Osteoblast (primary cell): ENCODE measurements at regions not wholly inside any gene's neighbourhood (a gene's known extent, or its start where the extent isn't known, plus 50 kb on each side); places are given as distances from the start of the nearest gene placed in this dataset. TPM values are rescaled to one million over a fixed set of nuclear protein-coding genes. Genes with fewer than 3 reads are reported as not detected.
"Not testable (repeated sequence)": the region's sequence is repeated elsewhere in the genome, so short reads cannot be mapped to it uniquely, and the experiment has no call there.

ENCODE experiments used
- DNase-seq: peaks from one replicate; pipeline ENCODE4 v3.0.0; 2011; ENCODE audit warnings: low spot score, mixed read lengths; ENCODE audit not compliant: insufficient read length; ENCODE audit errors: missing footprints
- H2AFZ ChIP-seq: 2 replicates; pipeline ENCODE4 v1.6.0; 2011; ENCODE audit warnings: mild to moderate bottlenecking, low read length
- H3K27ac ChIP-seq: 2 replicates; pipeline ENCODE4 v1.5.1; 2011; ENCODE audit warnings: mild to moderate bottlenecking, low read depth, low read length, moderate library complexity
- H3K27me3 ChIP-seq: 2 replicates; pipeline ENCODE4 v1.6.0; 2012; ENCODE audit warnings: mild to moderate bottlenecking, control low read depth, inconsistent platforms, low read length, moderate library complexity; ENCODE audit not compliant: insufficient read depth
- H3K36me3 ChIP-seq: 2 replicates; pipeline ENCODE4 v1.5.1; 2011; ENCODE audit warnings: mild to moderate bottlenecking, low read length, control low read depth, moderate library complexity; ENCODE audit not compliant: insufficient read depth
- H3K4me1 ChIP-seq: 2 replicates; pipeline ENCODE4 v1.5.1; 2011; ENCODE audit warnings: mild to moderate bottlenecking, low read length, control low read depth, moderate library complexity; ENCODE audit not compliant: insufficient read depth
- H3K4me2 ChIP-seq: 2 replicates; pipeline ENCODE4 v1.6.0; 2011; ENCODE audit warnings: mild to moderate bottlenecking, low read length; ENCODE audit not compliant: insufficient read depth
- H3K4me3 ChIP-seq: fragments of 200-600 bp; sonication (generic); 3 replicates; pipeline ENCODE4 v1.5.1; 2012; ENCODE audit warnings: mild to moderate bottlenecking, low read length, inconsistent platforms; ENCODE audit not compliant: insufficient read depth
- H3K79me2 ChIP-seq: 2 replicates; pipeline ENCODE4 v1.6.0; 2012; ENCODE audit warnings: mild to moderate bottlenecking, low read length, control low read depth, inconsistent platforms; ENCODE audit not compliant: insufficient read depth
- H3K9me3 ChIP-seq: 2 replicates; pipeline ENCODE4 v1.5.1; 2011; ENCODE audit warnings: low read depth, low read length, control low read depth
- H4K20me1 ChIP-seq: 2 replicates; pipeline ENCODE4 v1.6.0; 2012; ENCODE audit warnings: mild to moderate bottlenecking, low read length, control low read depth; ENCODE audit not compliant: insufficient read depth
- small RNA-seq: library from RNA; depleted of rRNA; stranded (forward); fragments of <200 nt; gene quantifications from one replicate; pipeline ENCODE3, GENCODE V24; 2012

- Histone ChIP-seq H3K27ac (peak overlapping the region; percentile 37), H2AFZ (peak overlapping the region; percentile 76), H3K4me3 (peak overlapping the region; percentile 68), H3K4me2 (peak overlapping the region; percentile 48)
- DNase-seq, result peak; percentile 94
- not testable (repeated sequence) for H3K79me2 ChIP-seq, H3K9me3 ChIP-seq, H3K36me3 ChIP-seq, H3K27me3 ChIP-seq, H3K4me1 ChIP-seq, H4K20me1 ChIP-seq
These were observed 454.6 kb upstream of the ZNG1F start for GRCh38 chr9:41643571-41644279.

GRCh38 chr9:41633726-41634125, 444.6 kb upstream of the ZNG1F start:
- H2AFZ ChIP-seq, result not testable (repeated sequence)

GRCh38 chr9:41623666-41624065, 434.5 kb upstream of the ZNG1F start:
- not testable (repeated sequence) for H2AFZ ChIP-seq, H3K4me3 ChIP-seq, H3K79me2 ChIP-seq, H3K4me1 ChIP-seq, H3K36me3 ChIP-seq, H3K27ac ChIP-seq, H3K27me3 ChIP-seq, H3K9me3 ChIP-seq, DNase-seq, H3K4me2 ChIP-seq, H4K20me1 ChIP-seq

More at GRCh38 chr9:41633726-41634125, 444.6 kb upstream of the ZNG1F start:
- not testable (repeated sequence) for H3K9me3 ChIP-seq, DNase-seq, H3K27ac ChIP-seq, H3K4me3 ChIP-seq, H3K79me2 ChIP-seq, H3K36me3 ChIP-seq, H3K4me1 ChIP-seq, H3K27me3 ChIP-seq, H4K20me1 ChIP-seq, H3K4me2 ChIP-seq

GRCh38 chr9:41619254-41619653, 430.1 kb upstream of the ZNG1F start:
- H4K20me1 ChIP-seq, DNase-seq, H3K27me3 ChIP-seq, H3K9me3 ChIP-seq, H3K27ac ChIP-seq, H3K79me2 ChIP-seq, H3K4me3 ChIP-seq, H3K36me3 ChIP-seq, H3K4me2 ChIP-seq, H2AFZ ChIP-seq, H3K4me1 ChIP-seq: not testable (repeated sequence)

- not testable (repeated sequence) for H2AFZ ChIP-seq, H3K36me3 ChIP-seq, DNase-seq, H3K9me3 ChIP-seq, H3K27me3 ChIP-seq, H4K20me1 ChIP-seq, H3K4me3 ChIP-seq, H3K79me2 ChIP-seq, H3K4me2 ChIP-seq, H3K4me1 ChIP-seq, H3K27ac ChIP-seq
These were observed 417.9 kb upstream of the ZNG1F start for GRCh38 chr9:41606961-41607547.

- H3K79me2 ChIP-seq, H3K9me3 ChIP-seq, H3K4me2 ChIP-seq, H3K27me3 ChIP-seq, DNase-seq, H2AFZ ChIP-seq, H3K27ac ChIP-seq, H3K4me1 ChIP-seq, H3K36me3 ChIP-seq, H3K4me3 ChIP-seq, H4K20me1 ChIP-seq: not testable (repeated sequence)
These were observed 376.5 kb upstream of the ZNG1F start for GRCh38 chr9:41565572-41565971.

Small RNA genes in the stretch of these regions (small RNA-seq; reads per million reads assigned to genes)
- gene AL591926.1, result not detected
- gene AL591926.4, result not detected
- not detected for gene AL591926.5
- not detected for gene AL591926.6
- not detected for gene AL591926.8
- gene AL591926.9, result not detected
- gene RF00019, result not detected
- not detected for gene RF00156
- not detected for gene RN7SL565P
